HG03354 (cell line): ENCODE measurements at regions not wholly inside any gene's neighbourhood (a gene's known extent, or its start where the extent isn't known, plus 50 kb on each side); places are given as distances from the start of the nearest gene placed in this dataset.

Experiments used
- ATAC-seq: cut with Tn5 transposase; IDR thresholded peaks from one replicate; pipeline ENCODE4 v1.9.1; 2021; ENCODE audit warnings: mild to moderate bottlenecking; ENCODE audit not compliant: unreplicated experiment, poor library complexity, severe bottlenecking

DNA sequence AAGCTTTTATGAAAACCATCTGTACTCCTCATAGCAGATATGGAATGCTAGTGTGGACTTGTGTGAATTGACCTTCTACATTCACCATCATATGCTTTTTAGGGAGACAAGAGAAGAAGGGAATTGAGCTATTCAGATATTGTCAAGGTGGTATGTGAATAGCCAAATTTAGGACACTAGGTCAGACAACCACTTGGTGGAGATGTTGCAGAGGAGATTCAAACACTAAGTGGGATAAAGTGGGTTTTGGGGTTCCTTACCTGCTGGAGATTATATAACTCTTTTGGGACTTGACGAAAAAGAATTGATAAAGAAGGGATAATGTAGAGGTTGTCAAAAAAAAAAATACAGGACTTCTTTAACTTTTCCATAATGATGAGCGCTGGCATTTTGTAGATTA is 231.8 kb upstream of the THRB start:
- no peak for ATAC-seq

DNA sequence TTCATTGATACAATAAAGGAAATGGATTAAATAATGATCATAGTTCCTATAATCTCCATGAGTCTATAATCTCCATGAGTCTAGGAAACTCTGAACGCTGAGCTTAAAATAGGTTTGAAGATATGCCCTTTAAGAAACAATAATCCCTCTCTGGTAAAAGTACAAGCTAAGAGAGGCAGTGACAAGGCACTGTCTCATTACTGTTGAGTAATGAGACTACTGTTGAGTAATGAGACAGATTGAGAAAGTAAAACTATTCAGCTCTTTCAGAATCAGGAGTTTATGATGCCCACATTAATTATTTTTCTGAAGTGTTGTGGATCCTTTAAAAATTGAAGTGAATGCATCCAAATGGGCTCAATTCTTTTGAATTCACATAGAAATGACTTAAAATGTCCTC is 235.5 kb upstream of the THRB start:
- ATAC-seq: no peak

DNA sequence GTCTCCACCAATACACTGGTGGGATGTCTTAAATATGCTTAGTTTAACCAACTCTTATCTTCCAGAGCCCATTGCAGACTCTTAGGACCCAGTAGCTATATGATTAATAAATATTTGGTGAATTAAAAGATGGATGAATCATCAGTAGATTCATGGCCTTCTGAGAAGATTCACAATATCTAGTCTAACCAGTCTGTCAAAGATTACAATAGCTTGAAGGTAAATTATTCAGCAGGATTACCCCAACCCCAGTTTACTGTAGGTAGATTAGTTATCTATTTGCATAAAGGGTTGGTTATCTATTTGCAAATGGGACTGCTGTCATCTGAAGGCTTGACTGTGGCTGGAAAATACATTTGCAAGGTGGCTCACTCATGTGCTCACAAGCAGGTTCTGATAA is 239.4 kb upstream of the THRB start:
- ATAC-seq: no peak

DNA sequence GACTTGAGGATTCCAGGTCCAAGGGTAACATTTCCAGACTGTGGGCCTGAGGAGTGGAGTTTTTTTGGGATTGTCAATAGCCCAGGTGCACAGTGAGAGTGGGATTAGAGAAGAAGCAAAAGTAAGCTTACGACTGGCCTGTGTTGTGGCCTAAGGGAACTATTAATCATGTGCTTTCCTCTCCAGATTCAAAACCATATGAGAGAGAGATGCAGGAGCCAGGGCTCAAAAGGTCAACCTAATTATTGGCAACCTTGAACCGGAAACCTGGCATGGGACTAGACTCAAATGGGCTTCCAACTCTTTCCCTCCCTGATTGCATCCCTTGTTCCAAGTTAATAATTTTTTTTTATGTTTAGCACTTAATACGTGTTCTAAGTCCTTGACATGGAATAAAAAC is 242.1 kb upstream of the THRB start:
- no peak for ATAC-seq

DNA sequence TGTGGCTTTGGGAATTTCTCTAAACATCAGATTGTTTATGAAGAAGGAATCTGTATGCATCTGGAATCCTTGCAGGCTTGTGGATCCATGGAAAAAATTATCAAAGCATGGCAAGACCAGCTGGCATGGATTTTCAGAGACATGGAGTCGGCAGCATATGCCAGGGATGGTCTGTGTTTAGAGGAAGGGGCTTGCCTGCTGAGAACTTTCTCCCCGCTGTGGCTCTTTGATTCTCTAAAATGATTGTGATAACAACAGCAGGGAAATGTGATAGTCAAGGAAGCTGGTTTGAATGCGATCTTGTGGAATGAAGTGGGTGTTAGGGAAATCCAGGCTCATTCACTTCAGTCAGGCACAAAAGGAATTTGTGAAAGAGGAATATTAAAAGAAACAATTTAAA is 245.7 kb upstream of the THRB start:
- ATAC-seq: no peak

DNA sequence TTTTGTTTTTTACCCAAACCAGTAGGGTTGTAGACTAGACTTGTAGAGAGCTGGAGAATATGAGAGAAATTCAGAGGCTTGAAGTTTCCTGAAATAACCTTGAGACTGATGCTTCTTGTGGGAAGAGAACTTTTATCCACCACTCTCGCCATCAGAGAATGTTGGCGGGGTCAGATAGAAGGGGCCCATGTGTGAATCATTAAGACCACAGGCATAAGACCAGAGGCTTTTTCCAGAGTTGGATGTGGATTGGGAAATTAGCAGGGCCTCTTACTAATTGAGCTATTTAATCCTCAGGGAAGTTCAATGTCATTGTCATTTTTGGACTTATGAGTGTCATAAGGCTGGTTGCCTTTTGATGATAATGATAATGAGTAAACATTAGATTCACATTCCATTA is 246.9 kb upstream of the THRB start:
- no peak for ATAC-seq

DNA sequence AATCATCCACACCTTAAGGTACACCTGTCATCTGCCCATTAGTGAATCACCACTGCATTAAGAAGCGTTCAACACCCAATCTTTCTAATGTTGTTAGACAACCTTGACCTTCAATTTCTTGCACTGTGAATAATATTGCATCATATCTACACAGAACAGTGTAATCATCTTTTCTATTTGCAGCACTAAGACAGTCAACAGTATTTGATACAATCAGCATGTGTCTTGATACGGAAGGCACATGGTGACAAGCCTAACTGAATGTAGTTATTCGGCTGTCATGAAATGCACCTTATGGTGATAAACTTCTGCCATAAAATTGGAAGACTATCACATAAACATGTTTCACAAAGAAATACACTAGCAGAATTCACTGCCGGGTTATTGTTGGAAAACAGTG is 253.9 kb upstream of the THRB start:
- ATAC-seq: no peak

DNA sequence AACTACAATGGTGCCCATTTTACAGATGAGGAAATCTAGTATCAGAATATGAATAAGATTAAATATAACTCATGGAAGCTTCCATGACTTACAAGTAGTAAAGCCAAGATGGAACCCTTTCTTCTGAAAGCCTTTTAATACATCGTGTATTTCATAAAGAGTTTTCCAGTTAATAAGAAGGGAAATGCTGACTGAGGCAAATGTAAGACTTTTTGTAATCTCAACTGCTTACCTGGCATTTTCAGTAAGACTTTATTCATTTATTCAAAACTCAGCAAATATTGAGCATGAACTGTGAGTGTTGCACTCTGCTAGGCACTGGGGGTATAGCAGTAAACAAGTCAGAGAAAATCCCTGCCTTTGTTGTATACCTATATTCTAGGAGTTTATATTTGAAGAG is 256.4 kb upstream of the THRB start:
- ATAC-seq: no peak

DNA sequence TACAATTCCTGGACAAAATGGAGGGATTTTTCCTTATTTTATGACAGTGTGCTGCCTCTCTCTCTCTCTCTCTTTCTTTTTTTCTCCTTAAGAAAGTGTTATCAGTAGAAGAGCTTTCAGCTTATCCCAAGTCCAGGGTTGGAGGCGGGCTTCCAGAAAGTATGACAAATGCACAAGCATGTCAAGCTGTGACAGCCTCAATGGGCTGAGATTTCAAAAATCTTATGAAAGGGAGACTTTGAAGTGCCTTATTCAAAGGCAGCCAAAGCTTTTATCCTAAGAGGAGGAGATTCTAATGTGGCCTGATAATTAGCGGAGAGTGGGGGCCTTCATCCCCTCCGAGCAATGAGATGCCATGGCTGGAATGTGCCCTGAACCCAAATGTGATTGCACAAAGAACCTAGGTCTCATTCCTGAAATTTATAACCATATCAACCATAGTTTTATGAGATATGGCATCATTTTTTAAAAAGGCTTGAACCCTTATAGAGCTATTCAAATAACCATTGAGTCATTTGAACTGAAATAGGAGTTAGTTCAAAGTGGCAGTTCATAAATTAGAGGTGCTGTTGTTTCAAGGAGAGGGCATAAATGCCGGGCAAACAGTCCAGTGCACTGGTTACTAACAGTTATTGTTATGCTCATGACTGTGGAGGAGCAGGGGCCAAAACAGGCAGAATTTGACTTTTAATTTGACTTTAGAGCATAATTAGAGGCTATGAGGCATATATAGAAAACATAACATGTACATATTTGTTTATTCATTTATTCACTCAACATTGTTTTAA is 261.6 kb upstream of the THRB start:
- ATAC-seq: no peak

DNA sequence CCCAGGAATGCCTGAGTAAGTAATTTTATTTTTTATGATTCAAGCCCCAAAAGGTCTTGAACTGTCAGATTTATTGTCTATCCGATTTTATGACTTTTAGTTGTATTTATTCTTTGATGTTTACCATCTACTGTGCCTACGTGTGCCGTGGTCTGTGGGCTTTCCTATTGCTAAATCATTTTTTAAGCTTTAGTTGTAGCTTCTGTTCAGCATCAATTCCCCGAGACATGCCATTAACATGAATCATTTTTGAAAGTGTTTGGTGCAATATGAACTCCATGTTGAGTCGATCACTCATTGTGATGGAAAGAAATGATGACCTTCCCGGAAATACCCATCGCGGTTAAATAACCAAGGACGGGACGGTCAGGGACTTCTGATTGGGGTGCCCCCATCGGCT is 268.7 kb upstream of the THRB start:
- no peak for ATAC-seq

DNA sequence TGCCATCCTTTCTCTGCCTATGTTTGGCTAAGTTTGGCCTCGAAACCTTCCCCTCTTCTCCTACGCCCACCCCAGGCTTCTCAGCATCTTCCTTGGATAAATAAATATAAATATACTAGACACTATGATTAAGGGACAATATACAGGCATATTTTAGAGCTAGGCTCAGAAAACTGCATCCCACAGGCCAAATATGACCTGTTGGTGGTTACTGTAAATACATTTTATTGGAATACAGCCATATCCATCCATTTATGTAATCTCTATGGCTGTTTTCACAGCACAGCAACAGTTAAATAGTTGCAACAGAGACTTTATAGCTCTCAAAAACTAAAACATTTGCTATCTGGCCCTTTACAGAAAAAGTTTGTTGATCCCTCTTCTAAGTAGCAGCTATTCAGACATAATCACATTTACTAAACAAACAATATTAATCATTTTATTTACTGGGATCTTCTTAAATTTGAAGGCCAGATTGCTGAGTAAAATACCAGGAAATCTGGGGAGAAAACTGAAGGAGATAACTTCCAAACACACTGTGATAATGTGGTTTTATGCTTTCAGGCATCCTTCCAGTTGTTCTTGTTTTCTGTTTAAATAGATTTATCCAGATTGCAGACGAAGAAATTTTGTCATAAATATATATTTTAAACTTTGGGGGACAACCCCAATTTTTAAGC is 269.7 kb upstream of the THRB start:
- ATAC-seq: no peak

DNA sequence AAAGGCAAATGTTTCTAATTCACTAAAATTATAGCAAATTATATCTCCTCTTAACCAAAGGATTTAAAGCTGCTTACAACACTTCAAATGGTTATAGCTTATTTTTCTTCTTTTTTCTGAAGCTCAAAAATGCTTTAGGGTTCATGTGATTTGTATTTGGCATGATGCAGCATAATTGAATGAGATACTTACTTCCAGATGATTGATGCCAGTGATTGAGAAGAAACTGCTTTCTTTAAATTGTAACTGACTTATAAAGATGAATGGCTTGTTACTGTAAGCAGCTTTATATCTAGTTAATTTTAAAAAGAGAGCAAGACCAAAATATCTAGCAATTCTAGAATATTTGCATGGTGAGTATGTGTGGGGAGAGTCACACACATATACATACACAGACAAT is 270.7 kb upstream of the THRB start:
- no peak for ATAC-seq

DNA sequence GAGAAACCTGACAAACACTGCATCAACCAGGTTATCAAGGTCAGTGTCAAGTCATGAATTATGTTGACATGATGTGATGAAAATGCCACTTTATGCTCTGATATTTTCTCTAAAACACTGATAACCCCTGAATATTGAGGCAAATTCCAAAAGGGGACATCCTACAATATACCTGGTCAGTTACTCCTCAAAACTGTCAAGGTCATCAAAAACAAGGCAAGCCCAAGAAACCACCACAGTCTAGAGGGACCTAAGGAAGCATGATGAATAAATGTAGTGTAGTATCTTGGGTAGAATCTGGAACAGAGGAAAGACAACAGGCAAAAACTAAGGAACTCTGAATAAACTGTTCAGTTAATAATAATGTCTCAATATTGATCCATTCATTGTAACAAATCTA is 275.3 kb upstream of the THRB start:
- ATAC-seq: no peak

DNA sequence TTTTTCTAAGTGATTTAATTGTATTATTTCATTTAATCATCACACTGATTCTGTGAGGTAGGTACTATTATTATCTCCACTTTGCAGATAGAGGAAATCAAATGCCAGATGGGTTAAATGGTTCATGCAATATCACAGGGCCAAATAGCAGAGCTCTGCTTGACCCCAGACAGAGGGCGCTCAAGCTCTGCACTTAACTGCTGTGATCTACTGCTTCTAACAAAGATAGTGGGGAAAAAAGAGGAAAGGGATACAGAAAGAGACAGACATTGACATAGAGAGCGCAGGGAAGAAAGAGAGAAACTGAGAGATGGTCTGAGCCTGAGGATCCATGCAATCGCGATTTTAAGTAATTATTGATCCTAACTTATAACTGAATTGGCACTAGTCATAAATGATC is 279.1 kb upstream of the THRB start:
- ATAC-seq: peak; percentile 77

DNA sequence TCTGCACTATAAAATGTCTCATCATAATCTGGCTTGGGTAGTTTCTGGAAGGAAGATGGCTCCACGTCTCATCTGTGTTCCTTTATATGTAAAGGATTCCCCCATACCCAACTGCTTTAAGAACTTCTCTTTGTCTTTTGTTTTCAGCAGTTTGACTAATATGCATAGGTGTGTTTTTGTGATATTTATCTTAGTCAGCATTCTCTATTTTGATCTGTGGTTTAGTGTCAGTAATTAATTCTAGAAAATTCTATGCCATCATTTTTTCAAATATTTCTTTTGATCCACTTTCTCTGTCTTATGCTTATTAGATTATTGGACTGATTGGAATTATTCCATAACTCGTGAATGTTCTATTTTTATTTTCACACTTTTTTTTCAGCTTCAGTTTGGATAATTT is 286.3 kb upstream of the THRB start:
- ATAC-seq: no peak

DNA sequence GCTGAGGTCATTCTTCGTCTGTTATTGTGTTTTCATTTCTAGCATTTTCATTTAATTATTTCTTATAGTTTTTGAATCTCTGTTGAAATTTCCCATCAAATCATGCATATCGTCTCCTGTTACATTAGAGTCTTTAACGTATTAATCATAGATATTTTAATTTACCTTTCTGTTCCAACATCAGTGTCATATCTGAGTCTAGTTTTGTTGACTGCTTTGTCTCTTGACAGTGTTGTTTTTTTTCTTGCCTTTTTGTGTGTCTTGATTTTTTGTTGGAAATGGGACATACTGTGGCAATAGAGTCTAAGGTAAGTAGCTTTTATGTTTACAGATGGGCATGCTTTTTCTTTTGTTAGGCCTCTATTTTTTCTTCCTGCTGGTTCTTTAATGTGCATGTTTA is 286.8 kb upstream of the THRB start:
- no peak for ATAC-seq

DNA sequence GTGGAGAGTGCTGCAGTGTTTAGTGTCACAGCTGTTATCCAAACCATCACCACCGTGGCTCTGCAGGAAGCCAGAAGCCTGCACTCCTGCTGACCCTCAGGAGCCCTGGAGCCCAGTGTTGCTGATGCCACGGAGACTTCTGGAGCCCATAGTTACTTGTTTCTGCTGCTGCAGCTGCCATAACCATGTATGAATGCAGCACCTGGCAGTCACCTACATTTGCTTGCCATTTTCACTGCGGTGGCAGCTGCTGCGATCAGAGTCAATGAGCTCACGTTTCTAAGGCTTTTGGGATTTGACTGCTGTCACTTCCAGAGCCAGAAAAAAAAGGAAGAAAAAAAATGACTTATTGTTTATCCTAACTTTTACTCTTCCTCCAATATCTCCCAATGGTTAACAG is 299.2 kb upstream of the THRB start:
- no peak for ATAC-seq

DNA sequence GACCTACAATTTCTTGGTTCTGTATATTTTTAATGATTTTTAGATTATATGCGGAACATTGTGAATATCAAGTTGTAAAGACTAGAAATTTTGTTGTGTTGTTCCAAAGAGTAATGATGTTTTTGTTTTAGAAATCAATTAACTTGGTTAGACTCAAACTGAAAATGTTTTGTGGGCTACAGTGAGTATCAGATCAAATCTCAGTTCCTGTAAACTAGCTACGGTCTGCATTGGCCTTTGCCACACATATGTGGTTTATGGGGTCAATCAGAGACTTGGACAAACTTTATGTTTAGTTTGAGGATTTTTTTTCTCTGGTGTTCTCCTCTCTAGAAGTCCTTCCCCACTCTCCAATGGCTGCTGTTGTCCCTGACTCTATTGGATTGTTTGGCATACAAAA is 308.0 kb upstream of the THRB start:
- ATAC-seq: peak; percentile 99

DNA sequence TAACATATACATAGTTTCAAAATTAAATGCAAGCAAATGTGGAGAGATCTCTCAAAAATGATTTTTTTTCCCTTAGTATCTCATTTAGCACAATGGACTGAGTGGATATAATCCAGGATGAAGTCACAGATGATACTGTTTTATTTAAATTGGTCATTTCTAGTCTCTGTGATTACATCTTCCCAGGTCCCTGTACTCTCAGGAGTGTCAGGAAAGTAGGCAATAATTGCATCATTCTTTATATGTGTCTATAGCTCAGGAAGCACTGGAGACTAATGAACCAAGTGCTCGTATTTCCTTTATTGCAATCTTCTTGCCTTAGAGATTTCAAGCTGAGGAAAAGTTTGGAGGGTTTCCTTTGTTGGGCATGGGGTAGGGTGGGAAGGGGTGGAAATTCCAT is 309.4 kb upstream of the THRB start:
- ATAC-seq: no peak

DNA sequence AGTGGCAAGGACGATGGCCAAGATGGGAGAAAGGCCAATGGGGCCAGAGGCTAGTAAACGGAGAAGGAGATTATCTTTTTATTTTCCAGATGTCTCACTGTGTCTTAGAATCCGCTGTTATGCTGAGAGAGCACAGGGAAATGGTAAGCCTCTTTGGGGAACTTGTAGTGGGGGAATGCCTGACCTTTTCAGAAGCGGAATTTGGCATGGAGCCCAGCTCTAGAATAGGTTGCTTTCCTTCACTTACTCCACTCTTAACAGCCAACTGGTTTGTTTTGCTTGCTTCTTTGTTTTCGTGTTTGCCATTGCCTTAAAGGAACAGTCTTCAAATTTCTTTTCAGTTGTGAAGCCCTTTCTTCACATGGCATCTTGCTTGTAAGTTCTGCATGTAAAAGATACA is 316.2 kb upstream of the THRB start:
- ATAC-seq: no peak

DNA sequence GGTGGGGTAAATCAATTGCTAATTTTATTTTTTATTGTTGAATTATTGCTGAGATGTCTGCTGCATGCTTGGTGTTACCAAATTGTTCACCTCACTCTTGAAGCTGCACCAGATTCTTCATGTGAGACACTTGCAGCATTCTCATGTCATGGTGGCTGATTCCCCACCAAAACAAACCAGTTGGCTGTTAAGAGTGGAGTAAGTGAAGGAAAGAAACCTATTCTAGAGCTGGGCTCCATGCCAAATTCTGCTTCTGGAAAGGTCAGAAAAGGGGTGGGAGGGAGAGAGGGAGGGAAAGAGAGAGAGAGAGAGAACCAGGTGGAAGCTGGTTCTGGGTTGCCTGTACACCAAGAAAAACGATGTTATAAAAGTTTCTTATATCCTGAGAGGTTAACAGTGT is 317.5 kb upstream of the THRB start:
- ATAC-seq: no peak

DNA sequence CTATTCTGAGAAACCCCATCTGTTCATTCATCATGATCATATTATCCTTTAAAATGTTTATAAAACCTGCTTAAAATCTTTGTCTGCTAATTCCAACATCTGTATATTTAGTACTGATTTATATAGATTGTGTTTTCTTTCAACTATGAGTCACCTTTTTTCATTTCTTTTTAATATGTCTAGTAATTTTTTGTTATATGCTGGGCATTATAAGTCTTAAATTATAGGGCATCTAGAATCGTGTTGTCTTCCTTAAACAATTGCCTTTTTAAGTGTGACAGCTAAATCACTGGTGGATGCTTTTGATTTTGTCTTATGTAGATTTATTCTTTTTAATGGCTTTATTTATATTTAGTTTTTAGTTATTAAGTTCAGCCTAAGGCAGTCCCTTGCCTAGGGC is 323.4 kb upstream of the THRB start:
- ATAC-seq: no peak
